ENCODE measurements at regions not wholly inside any gene's neighbourhood (a gene's known extent, or its start where the extent isn't known, plus 50 kb on each side); places are given as distances from the start of the nearest gene placed in this dataset.

DNA sequence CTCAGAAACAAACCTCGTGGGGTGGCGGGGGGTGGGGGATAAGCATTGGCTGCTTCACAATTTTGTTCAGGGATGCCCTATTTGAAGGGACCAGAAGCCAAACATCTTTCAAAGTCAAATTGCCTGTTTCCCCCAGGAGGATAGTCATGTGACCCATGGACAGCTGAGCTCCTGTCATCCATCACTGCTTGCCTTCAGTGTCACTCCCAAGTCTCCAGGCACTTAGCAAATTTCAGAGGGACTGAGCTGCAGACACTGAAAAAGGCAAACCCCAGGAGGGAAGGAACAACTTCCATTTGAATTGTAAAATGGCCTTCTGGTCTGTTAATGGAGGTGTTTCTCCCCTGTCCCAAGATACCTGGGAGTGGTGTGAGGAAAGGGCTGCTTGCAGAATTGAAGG is 73.4 kb downstream of the FRMPD3 start:
- TF ChIP-seq, protein P1, sequence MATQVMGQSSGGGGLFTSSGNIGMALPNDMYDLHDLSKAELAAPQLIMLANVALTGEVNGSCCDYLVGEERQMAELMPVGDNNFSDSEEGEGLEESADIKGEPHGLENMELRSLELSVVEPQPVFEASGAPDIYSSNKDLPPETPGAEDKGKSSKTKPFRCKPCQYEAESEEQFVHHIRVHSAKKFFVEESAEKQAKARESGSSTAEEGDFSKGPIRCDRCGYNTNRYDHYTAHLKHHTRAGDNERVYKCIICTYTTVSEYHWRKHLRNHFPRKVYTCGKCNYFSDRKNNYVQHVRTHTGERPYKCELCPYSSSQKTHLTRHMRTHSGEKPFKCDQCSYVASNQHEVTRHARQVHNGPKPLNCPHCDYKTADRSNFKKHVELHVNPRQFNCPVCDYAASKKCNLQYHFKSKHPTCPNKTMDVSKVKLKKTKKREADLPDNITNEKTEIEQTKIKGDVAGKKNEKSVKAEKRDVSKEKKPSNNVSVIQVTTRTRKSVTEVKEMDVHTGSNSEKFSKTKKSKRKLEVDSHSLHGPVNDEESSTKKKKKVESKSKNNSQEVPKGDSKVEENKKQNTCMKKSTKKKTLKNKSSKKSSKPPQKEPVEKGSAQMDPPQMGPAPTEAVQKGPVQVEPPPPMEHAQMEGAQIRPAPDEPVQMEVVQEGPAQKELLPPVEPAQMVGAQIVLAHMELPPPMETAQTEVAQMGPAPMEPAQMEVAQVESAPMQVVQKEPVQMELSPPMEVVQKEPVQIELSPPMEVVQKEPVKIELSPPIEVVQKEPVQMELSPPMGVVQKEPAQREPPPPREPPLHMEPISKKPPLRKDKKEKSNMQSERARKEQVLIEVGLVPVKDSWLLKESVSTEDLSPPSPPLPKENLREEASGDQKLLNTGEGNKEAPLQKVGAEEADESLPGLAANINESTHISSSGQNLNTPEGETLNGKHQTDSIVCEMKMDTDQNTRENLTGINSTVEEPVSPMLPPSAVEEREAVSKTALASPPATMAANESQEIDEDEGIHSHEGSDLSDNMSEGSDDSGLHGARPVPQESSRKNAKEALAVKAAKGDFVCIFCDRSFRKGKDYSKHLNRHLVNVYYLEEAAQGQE (IDR thresholded peaks at IDR 0.05; ENCODE audit: low read depth) = no peak
- TF ChIP-seq, protein P2, sequence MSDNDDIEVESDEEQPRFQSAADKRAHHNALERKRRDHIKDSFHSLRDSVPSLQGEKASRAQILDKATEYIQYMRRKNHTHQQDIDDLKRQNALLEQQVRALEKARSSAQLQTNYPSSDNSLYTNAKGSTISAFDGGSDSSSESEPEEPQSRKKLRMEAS (IDR thresholded peaks at IDR 0.05) = no peak
- TF ChIP-seq TCF12 (IDR thresholded peaks at IDR 0.05; ENCODE audit: low read depth) (no peak), TEAD4 (IDR thresholded peaks at IDR 0.05) (no peak), CREB1 (IDR thresholded peaks at IDR 0.05; ENCODE audit: low read depth) (no peak), ZBTB7A (IDR thresholded peaks at IDR 0.05; ENCODE audit: low read depth) (no peak), CEBPB (IDR thresholded peaks at IDR 0.05) (no peak), EP300 (IDR thresholded peaks at IDR 0.05; ENCODE audit: borderline replicate concordance) (no peak), FOXM1 (IDR thresholded peaks at IDR 0.05; ENCODE audit: borderline replicate concordance, low read depth) (no peak), NFIC (IDR thresholded peaks at IDR 0.05) (no peak), RAD21 (IDR thresholded peaks at IDR 0.05; ENCODE audit: low read depth) (no peak), YY1 (IDR thresholded peaks at IDR 0.05; ENCODE audit: low read depth) (no peak), TAF1 (IDR thresholded peaks at IDR 0.05; ENCODE audit: low read depth) (no peak)

All from Ishikawa (cell line).